Right lobe of liver (tissue), 6 donors: ENCODE measurements at regions not wholly inside any gene's neighbourhood (a gene's known extent, or its start where the extent isn't known, plus 50 kb on each side); places are given as distances from the start of the nearest gene placed in this dataset.

Source experiments
- ATAC-seq, 4 donors: fragments of 200-7000 bp; cut with Tn5 transposase; one replicate each; pipeline ENCODE4 v1.9.1; 2020; ENCODE audit warnings: mild to moderate bottlenecking in 4 of 4, moderate library complexity in 4 of 4
- DNase-seq, 3 donors: peaks; one replicate each; pipeline ENCODE4 v3.0.0-alpha.2; 2020
- H3K27ac ChIP-seq, 3 donors: fragments of 200-600 bp; one replicate each; pipeline ENCODE4 v1.8.0; 2022
- H3K27me3 ChIP-seq, 2 donors: fragments of 200-600 bp; one replicate each; pipeline ENCODE4 v1.8.0; 2022
- H3K36me3 ChIP-seq, 4 donors: fragments of 200-600 bp; sonication (generic) in 1 of 4; one replicate each; pipeline versions ENCODE4 v1.5.1 to v1.8.0; 2017 to 2022; ENCODE audit warnings: control low read depth in 1 of 4
- H3K4me1 ChIP-seq, 4 donors: fragments of 200-600 bp; sonication (generic) in 1 of 4; one replicate each; pipeline versions ENCODE4 v1.5.1 to v1.8.0; 2017 to 2022; ENCODE audit warnings: control low read depth in 1 of 4
- H3K4me3 ChIP-seq, 3 donors: fragments of 200-600 bp; one replicate each; pipeline ENCODE4 v1.8.0; 2022
- H3K9me3 ChIP-seq, 4 donors: fragments of 200-600 bp; sonication (generic) in 1 of 4; one replicate each; pipeline versions ENCODE4 v1.5.1 to v1.8.0; 2017 to 2022; ENCODE audit warnings: control low read depth in 1 of 4
- POLR2A ChIP-seq: fragments of 450-650 bp; IDR thresholded peaks from one replicate; pipeline ENCODE4 v1.6.1; 2017; ENCODE audit warnings: antibody characterized with exemption, mild to moderate bottlenecking
- WGBS: methylation state at CpG from one replicate; pipeline ENCODE4 v1.1.6; 2018; ENCODE audit warnings: low coverage, low lambda C conversion rate; ENCODE audit not compliant: insufficient coverage; ENCODE audit errors: missing lambda C conversion rate; 5-methylcytosine and 5-hydroxymethylcytosine counted together
- intact Hi-C, 2 donors: fragments of 100-400 bp; cut with DNase I; formaldehyde crosslinking; loops; one replicate each; pipeline versions ENCODE4 v1.11.2 to v1.14.1; 2022
- TF ChIP-seq, protein P1 (sequence below), 4 donors: fragments of 200-600 bp in 3 of 4; fragments of 450-650 bp in 1 of 4; IDR thresholded peaks; one replicate each; pipeline versions ENCODE4 v1.5.1 to v1.8.0; 2016 to 2022; ENCODE audit warnings: antibody characterized with exemption in 4 of 4, mild to moderate bottlenecking in 2 of 4
- donor health status: DM: no; HTN: yes; CAD: no.
- donor health status: DM: no; HTN: no; CAD: no.
- donor health status: DM: no; HTN: no; CAD: no.
- donor health status: DM: no; HTN: yes; CAD: no.
- donor health status: DM: no; HTN: yes; CAD: no.

DNA sequence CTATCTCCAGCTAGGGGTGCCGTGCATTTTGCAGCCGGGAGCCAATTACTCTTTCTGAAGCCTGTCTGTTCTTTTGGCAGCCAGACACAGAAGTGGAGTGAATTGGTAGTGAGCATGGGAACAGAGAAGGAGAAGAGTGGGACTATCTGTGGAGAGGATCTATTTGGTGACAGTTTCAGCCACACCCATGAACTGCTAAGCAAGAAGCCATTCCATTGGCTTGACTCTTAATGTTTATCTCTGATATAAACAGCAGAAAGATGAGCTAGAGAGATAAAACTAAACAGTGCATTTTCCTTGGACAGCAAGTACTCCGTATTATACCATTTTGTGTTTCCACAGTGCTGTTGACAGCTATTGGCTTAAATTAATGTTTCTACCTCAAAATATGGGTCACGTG lies 259.6 kb upstream of the THUMPD2 start:
- H3K27ac ChIP-seq, result no peak overlapping the region
- ATAC-seq (no peak), DNase-seq (no peak)
- WGBS, result 64% methylated on average over 4 of the region's 4 CpGs
- intact Hi-C loops, result no loop called here
- no peaks in the 10 kb centered on the region for H3K9me3 ChIP-seq
- H3K36me3 ChIP-seq, result no peaks in the 10 kb centered on the region
- TF ChIP-seq, protein P1, sequence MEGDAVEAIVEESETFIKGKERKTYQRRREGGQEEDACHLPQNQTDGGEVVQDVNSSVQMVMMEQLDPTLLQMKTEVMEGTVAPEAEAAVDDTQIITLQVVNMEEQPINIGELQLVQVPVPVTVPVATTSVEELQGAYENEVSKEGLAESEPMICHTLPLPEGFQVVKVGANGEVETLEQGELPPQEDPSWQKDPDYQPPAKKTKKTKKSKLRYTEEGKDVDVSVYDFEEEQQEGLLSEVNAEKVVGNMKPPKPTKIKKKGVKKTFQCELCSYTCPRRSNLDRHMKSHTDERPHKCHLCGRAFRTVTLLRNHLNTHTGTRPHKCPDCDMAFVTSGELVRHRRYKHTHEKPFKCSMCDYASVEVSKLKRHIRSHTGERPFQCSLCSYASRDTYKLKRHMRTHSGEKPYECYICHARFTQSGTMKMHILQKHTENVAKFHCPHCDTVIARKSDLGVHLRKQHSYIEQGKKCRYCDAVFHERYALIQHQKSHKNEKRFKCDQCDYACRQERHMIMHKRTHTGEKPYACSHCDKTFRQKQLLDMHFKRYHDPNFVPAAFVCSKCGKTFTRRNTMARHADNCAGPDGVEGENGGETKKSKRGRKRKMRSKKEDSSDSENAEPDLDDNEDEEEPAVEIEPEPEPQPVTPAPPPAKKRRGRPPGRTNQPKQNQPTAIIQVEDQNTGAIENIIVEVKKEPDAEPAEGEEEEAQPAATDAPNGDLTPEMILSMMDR (IDR thresholded peaks at IDR 0.05), result no peak
- no peak for TF ChIP-seq POLR2A
- H3K4me1 ChIP-seq, result no peaks in the 10 kb centered on the region
- H3K27me3 ChIP-seq, result no peaks in the 10 kb centered on the region
- H3K4me3 ChIP-seq, result no peak overlapping the region

DNA sequence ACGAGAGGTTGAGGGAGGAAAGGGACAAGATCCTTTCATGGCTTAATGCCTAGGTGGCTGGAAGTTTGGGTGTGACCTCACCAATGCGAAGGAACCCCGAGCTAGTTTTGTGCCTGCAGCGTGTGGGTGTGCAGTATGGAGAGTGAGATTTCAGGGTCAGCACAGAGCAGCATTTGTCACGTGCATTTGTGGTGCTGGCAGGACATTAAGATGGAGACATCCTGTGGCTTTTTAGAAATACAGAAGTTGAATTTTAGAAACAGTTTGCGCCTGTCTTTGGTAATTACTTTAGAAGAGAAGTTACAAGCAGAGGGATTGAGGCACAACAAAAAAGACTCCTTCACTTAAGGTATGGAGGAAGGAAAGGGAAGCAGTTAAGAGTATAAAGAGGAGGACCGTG lies 258.2 kb upstream of the THUMPD2 start:
- intact Hi-C loops, result no loop called here
- Histone ChIP-seq H3K4me1 (no peaks in the 10 kb centered on the region), H3K9me3 (no peaks in the 10 kb centered on the region), H3K4me3 (no peak overlapping the region), H3K27ac (no peak overlapping the region), H3K36me3 (no peaks in the 10 kb centered on the region), H3K27me3 (no peaks in the 10 kb centered on the region)
- ATAC-seq (peak in 3 of 4 donors; percentile 33 to 41 (median 34)), DNase-seq (no peak)
- TF ChIP-seq POLR2A, result no peak
- TF ChIP-seq, protein P1 (IDR thresholded peaks at IDR 0.05), result no peak
- 36% methylated on average over 7 of the region's 7 CpGs for WGBS

DNA sequence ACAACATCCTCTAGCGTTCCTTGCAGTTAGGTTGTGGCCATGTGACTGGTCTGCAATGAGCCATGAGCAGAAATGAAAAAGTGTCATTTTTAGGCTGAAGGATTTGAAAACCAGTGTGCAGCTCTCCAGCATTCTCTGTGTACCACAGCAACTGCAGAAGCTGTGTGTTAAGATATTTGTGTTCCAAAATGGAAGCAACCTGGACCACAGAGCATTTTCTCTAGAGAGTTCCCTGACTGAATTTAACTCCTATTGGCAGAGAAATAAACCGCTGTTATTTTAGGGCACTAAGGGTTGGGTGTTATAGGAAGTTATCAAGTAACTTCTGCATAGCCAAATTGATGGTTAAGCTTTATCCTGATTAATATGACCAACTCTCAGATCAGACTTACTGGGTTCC lies 257.2 kb upstream of the THUMPD2 start:
- intact Hi-C loops, result no loop called here
- H3K4me1 ChIP-seq, result no peaks in the 10 kb centered on the region
- 32% methylated on average over 2 of the region's 2 CpGs for WGBS
- no peaks in the 10 kb centered on the region for H3K27me3 ChIP-seq
- no peak overlapping the region for H3K27ac ChIP-seq
- H3K36me3 ChIP-seq, result no peaks in the 10 kb centered on the region
- no peak for TF ChIP-seq POLR2A
- TF ChIP-seq, protein P1 (IDR thresholded peaks at IDR 0.05), result no peak
- no peak for DNase-seq
- no peak for ATAC-seq
- no peak overlapping the region for H3K4me3 ChIP-seq
- H3K9me3 ChIP-seq, result no peaks in the 10 kb centered on the region

DNA sequence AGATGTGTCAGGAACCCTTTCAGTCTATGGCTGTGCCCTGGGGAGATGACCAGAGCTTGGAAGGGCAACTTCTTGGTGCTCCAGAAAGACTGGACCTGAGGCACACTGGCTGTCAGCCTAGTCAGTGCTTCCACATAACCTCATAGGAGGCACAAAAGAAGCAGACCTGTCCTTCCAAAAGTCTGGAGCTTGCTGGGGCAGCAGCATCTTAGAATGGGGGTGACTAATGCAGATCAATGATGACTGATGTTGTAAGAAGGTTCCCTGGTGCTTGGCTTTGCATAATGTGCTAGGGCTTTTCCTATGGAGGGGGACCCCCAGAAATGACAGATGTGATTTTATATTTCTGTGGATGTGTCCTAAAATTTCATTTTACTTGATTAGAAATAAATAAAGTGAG lies 255.7 kb upstream of the THUMPD2 start:
- ATAC-seq (no peak), DNase-seq (no peak)
- Histone ChIP-seq H3K9me3 (no peaks in the 10 kb centered on the region), H3K27ac (no peak overlapping the region), H3K4me3 (no peak overlapping the region), H3K4me1 (no peaks in the 10 kb centered on the region), H3K36me3 (no peaks in the 10 kb centered on the region), H3K27me3 (no peaks in the 10 kb centered on the region)
- intact Hi-C loops, result no loop called here
- TF ChIP-seq, protein P1 (IDR thresholded peaks at IDR 0.05), result no peak
- no peak for TF ChIP-seq POLR2A

DNA sequence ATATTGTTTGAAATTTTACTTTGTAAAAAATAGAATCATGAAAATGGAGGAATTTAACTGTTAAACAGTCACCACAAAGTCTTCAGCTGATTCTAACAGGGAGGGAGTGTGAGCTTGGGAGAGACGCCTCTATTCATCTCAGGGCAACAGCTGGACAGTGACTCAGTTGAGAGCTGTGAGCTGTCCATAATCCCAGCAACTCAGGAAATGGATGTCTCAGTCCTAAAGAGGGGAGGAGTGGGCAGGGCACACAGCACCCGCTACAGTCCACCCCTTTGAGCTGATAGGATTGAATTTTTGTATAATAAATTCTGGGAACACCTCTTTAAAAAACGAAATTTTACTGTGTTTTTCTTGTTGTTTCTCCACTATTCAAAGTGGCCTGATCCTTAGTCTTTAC lies 255.1 kb upstream of the THUMPD2 start:
- 28% methylated on average over 3 of the region's 3 CpGs for WGBS
- H3K4me3 ChIP-seq, result no peak overlapping the region
- no peaks in the 10 kb centered on the region for H3K4me1 ChIP-seq
- ATAC-seq (no peak), DNase-seq (no peak)
- H3K27ac ChIP-seq, result no peak overlapping the region
- no peaks in the 10 kb centered on the region for H3K9me3 ChIP-seq
- TF ChIP-seq, protein P1 (IDR thresholded peaks at IDR 0.05), result no peak
- no peak for TF ChIP-seq POLR2A
- intact Hi-C loops, result no loop called here
- no peaks in the 10 kb centered on the region for H3K27me3 ChIP-seq
- no peaks in the 10 kb centered on the region for H3K36me3 ChIP-seq
